ENCODE measurements at regions not wholly inside any gene's neighbourhood (a gene's known extent, or its start where the extent isn't known, plus 50 kb on each side); places are given as distances from the start of the nearest gene placed in this dataset.
A peak's percentile ranks its signal among the peaks of the same experiment; 100 is the strongest.

DNA sequence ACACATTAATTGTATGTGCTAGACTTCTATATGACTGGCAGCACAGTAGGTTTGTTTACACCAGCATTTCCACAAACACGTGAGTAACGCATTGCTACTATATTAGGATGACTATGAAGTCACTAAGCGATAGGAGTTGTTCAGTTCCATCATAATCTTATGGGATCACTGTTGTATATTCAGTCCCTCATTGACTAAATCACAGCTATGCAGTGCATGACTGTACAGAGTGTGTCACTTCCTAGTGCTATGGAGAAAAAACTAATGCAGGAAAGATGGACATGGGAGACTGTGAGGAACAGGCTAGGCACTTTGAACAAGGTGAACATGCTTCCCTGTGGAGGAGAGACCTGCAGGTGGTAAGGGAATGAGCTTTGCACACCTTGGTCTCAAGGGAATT, 259.8 kb downstream of the NUAK1 start:
- TF ChIP-seq GATA2 (IDR thresholded peaks at IDR 0.05; ENCODE audit: low read depth, low read length) (no peak), GATA3 (IDR thresholded peaks at IDR 0.05; ENCODE audit: low read depth, low read length) (no peak)

DNA sequence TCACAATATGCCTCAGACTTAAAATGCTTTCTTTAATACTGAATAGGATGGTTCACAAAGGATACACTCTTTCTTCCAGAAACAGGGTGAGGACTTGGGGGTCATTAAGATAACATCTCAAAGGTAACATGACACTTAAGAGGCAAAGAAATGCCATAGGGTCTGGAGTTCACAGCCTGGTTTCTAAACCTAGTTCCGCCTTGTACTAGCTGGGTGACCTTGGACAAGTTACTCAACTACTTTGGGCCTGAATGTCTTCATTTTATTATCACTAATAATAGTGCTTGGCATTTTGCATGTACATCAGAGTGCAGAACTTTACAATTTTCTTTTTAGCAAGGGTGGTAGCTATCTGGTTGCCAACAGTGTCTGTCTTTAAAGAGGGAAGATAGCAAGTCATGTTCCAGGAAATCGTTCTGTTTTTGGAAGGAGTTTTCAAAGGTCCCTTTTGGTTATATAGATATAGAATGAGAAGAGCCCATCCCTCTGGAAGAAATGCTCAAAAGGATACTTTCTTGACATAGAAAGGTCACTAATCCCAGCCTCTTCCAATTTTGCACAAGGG, 257.8 kb downstream of the NUAK1 start:
- TF ChIP-seq GATA3 (IDR thresholded peaks at IDR 0.05; ENCODE audit: low read depth, low read length) (no peak), GATA2 (IDR thresholded peaks at IDR 0.05; ENCODE audit: low read depth, low read length) (no peak)

DNA sequence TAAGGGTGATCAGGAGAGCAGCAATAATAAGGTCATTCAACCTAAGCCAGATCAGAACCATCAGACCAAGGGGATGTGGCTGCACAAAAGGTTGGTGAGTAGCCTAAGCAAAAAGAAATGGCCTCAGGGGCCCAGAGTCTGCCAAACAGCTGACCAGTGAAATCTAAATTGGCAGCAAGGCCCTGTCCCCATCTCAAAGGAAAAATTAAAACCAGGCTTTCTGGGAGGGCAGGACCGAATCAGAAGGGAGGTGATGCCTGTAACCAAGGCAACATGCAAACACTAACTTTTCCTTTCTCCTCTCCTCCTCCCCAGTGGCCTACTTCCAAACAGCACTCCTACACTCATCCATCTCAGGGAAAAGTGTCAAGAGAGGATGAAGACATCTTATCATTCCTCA, 256.4 kb downstream of the NUAK1 start:
- TF ChIP-seq GATA2 (IDR thresholded peaks at IDR 0.05; ENCODE audit: low read depth, low read length) (no peak), GATA3 (IDR thresholded peaks at IDR 0.05; ENCODE audit: low read depth, low read length) (no peak)

DNA sequence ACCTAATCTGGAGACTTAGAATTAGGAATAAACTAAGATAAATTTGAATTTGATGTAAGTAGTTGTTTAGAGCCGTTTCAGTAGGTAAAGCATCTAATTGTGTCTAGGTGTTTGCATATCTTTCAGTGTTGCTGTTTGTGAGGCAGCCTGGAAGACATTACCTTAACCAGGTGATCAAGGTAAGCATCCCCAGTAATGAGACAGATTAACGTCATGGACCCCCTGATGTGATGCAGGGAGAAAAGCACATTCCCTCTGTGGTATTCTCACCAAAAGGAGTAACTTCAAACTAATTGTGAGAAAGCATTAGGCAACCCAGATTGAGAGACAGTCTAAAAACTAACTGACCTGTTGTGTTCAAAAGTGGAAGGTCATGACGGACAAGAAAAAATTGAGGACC, 251.6 kb downstream of the NUAK1 start:
- TF ChIP-seq GATA3 (IDR thresholded peaks at IDR 0.05; ENCODE audit: low read depth, low read length), result no peak
- TF ChIP-seq GATA2 (IDR thresholded peaks at IDR 0.05; ENCODE audit: low read depth, low read length), result no peak

DNA sequence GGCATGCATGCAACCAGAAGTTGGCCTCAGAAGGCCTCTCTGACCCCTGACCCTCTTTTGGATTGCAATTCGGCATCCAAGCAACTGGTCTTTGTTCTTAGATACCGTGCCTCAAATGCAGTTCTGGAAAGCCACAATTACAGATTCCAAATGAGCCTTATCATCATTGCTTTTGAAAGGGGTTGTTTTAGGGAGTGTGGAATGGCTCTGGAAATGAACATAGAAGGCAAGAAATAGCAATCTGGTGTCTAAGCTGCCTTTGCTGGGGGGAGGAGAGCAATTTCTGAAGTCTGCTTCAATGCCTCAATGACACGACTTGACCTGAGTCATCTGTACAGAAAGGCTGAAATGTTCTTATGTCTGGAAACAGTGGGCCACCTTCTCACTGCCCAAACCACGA, 250.1 kb downstream of the NUAK1 start:
- TF ChIP-seq GATA3 (IDR thresholded peaks at IDR 0.05; ENCODE audit: low read depth, low read length) (no peak), GATA2 (IDR thresholded peaks at IDR 0.05; ENCODE audit: low read depth, low read length) (no peak)

DNA sequence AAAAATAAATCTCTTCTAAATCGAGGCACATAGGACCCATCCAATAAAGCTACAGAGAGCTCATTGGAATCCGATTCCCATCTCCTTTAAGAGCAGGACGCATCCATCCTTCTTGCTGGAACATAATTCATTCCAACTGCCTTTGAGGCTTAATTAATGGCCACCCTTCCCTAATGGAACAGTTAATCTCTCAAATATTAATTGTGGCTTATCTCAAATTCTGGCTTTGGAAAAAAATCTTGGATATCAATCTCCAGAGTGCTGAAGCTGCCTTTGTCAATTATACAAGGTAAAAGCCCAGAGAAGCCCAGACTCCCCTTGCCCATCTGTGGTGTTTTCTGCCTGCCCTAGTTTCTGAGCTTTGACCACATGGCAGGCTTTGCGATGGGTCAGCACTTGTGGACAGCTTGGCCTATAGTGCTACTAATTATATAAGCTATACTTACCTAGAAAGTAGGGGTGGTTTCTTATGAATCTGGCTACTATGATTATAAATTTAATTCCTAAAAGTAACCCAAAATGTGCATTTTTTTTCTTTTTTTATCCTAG, 246.3 kb downstream of the NUAK1 start:
- TF ChIP-seq GATA2 (IDR thresholded peaks at IDR 0.05; ENCODE audit: low read depth, low read length), result 0 out of 2 replicates have a peak, but pooled peaks have one; percentile 15
- peak; percentile 21; the same call in 1 of the 2 replicates for TF ChIP-seq GATA3 (IDR thresholded peaks at IDR 0.05; ENCODE audit: low read depth, low read length)

DNA sequence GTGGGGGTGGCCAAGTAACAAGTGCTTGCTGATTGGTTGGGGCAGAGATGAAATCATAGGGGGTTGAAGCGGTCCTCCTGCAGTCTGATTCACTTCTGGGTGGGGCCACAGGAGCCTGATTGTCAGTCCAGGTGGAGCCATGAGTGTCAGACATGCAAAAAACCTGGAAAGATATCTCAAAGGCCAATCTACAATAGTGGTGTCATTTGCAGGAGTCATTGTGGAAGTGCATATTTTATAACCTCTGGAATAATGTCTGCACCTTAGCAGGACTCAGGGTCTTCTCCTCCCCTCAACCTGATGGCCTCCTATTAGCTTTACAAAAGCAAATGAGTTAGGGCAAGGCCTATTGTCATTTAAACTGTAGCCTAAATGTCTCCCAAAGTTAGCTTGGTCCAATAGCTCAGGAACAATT, 241.4 kb downstream of the NUAK1 start:
- TF ChIP-seq GATA2 (IDR thresholded peaks at IDR 0.05; ENCODE audit: low read depth, low read length) (no peak), GATA3 (IDR thresholded peaks at IDR 0.05; ENCODE audit: low read depth, low read length) (no peak)

DNA sequence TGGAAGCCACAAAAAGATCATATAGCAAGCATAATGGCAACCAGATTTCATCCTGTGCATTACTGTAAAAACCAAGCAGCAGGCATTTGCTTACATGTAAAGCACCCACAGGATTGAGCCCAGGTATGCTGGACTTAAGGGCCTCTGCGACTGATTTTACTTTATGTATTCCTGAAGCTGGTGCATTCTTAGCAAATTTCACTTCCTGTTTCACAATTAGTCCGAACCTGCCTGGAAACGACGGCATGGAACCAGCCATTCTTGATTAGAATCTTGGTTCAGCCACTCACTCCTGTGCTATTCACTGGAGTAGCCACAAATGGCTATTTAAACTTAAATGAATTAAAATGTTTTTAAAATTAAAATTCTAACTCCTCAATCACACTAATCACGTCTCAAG, 239.2 kb downstream of the NUAK1 start:
- no peak for TF ChIP-seq GATA2 (IDR thresholded peaks at IDR 0.05; ENCODE audit: low read depth, low read length)
- TF ChIP-seq GATA3 (IDR thresholded peaks at IDR 0.05; ENCODE audit: low read depth, low read length), result no peak

DNA sequence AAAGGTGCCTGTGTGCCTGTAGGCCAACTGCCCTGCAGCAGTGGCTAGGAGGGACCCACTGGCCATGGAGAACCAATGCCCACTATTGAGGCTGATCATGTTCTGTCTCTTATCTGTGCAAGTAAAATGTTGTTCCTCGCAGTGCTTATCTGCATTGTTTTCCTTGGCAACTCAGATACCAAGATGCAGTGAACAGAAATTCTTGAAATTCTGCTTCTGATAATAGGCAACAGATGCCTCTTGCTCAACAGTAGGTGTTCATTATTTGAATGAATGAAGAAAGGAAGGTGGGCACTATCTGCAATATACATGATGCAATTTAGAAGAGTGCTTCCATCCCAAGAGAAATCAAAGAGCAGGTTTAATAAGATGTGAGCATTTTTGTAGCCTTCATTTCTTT, 232.2 kb downstream of the NUAK1 start:
- TF ChIP-seq GATA3 (IDR thresholded peaks at IDR 0.05; ENCODE audit: low read depth, low read length) (no peak), GATA2 (IDR thresholded peaks at IDR 0.05; ENCODE audit: low read depth, low read length) (no peak)

DNA sequence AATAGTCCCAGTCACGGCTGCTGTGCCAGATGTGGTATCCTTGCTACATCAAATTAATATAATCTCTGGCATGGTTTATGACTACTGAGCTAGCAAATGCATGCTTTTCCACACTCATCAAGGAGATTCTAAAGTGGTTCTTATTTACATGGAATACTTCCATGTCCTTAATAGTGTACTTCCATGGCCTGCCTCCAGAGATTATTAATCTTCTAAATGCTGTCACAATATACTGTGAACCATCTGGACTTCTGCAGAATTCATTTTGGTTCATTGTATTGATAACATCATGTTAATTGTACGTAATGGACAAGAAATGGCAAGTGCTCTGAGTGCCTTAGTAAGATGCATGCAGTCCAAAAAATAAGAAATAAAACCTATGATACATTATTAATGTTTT, 230.8 kb downstream of the NUAK1 start:
- TF ChIP-seq GATA3 (IDR thresholded peaks at IDR 0.05; ENCODE audit: low read depth, low read length) (no peak), GATA2 (IDR thresholded peaks at IDR 0.05; ENCODE audit: low read depth, low read length) (no peak)

DNA sequence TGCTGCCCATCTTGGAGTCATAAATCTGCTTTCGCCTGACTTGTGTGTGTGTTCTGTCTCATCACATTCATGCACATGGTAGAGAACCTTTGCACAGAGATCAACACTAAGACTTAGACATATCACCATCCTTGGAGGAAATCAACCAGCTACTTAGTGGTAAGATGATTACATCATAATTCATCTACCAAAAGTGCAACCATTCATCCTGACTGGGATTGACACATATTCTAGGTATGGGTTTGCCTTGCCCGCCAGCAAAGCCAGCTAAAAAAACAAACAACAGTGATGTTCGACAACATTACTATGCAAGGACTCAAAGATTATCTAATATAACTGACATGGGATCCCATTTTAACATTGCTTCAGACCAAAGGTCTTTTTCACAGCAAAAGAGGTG, 228.7 kb downstream of the NUAK1 start:
- TF ChIP-seq GATA3 (IDR thresholded peaks at IDR 0.05; ENCODE audit: low read depth, low read length) (no peak), GATA2 (IDR thresholded peaks at IDR 0.05; ENCODE audit: low read depth, low read length) (no peak)

DNA sequence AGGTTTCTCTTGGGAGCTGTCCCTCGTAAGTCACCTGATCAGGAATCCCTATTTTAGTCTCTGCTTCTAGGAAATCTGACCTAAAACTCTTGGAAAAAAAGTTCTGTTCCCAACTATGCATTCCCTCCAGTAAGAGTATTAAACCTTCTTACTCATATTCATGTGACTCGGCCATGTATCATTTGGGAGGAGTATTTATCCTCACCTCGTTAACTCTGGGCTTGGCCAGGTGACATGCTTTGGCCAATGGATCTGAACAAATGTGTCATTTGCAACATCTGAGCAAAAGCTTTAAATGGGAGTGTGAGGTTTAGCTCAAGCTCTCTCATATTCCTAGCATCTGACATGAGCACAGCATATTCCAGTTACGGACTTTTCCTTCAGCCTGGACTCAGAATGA, 226.8 kb downstream of the NUAK1 start:
- TF ChIP-seq GATA3 (IDR thresholded peaks at IDR 0.05; ENCODE audit: low read depth, low read length) (no peak), GATA2 (IDR thresholded peaks at IDR 0.05; ENCODE audit: low read depth, low read length) (no peak)

DNA sequence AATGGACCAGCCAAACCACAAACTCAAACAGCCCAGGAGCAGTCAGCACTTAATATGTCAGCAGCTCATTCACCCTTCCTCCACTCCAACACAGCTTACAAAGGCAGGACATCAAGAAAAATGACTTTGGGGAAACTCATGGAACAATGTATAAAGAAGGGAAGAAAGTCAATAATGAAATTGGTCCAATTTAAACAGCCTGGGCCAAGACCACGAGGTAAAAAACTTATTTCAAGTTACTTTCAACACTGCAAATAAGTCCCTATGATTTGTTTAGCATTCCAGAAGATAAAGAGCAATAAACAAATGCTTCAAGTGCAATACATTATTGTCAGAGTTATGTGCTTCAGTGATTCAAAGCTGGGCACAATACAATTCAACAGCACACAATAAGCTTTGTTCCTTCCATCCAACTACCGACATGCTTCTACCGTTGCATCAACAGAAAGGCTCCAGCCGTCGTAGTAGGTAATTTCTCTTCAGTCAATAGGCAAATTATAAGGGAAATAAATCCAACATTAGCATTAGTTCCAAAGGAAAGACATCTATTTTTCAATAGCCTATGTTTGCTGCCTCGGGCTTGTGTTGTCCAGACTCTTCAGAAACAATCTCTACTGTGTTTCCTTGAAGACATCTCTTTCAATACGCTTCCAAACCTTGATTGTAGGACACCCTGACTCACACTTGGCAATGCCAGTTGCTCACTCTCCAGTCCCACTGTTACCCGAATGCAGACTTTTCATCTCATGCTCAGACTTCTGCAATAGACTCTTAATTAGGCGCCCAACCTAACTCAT, 225.7 kb downstream of the NUAK1 start:
- TF ChIP-seq GATA3 (IDR thresholded peaks at IDR 0.05; ENCODE audit: low read depth, low read length), result no peak

DNA sequence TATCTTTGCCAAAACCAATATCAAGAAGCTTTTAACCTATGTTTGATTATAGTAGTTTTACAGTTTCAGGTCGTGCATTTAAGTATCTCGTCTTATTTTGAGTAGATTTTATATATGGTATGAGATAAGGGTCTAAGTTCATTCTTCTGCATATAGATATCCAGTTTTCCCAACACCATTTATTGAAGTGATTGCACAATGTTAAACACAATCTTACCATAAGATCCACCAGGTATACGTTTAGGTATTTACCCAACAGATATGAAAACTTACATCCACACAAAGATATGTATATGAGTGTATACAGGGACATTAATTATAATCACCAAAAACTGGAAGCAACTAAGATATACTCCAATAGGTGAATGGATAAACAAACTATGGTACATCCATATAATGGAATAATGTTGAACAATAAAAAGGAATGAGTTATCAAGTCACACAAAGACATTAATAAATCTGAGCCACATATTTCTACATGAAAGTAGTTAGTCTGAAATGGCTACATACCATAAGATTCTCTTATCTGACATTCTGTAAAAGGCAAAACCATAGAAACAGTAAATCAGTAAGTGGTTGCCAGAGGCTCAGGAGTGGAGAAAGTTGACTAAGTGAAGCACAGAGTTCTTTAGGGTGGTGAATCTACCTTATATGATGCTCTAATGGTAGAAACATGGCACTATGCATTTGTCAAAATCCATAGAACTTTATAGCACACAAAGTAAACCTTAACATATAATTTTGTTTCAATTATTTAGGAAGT, 222.6 kb downstream of the NUAK1 start:
- TF ChIP-seq GATA3 (IDR thresholded peaks at IDR 0.05; ENCODE audit: low read depth, low read length) (no peak), GATA2 (IDR thresholded peaks at IDR 0.05; ENCODE audit: low read depth, low read length) (no peak)

DNA sequence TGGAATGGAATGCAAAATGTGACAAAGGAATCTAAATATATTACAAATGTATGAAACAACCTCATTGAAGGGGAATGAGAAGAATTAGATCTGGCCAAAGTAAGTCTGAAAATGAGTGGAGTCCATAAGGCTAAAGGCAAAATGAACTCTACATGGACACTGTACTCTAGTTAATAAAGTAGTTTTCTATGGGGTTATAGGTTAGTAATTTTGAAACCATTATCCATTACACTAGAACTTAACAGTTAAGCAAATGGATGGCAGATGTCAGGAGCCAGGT, 222.1 kb downstream of the NUAK1 start:
- TF ChIP-seq GATA2 (IDR thresholded peaks at IDR 0.05; ENCODE audit: low read depth, low read length) (no peak), GATA3 (IDR thresholded peaks at IDR 0.05; ENCODE audit: low read depth, low read length) (no peak)

All from SH-SY5Y (cell line).